K562 (cell line): ENCODE measurements at regions not wholly inside any gene's neighbourhood (a gene's known extent, or its start where the extent isn't known, plus 50 kb on each side); places are given as distances from the start of the nearest gene placed in this dataset.

Source experiments
- ATAC-seq: fragments of 200-7000 bp; cut with Tn5 transposase; 3 replicates; pipeline ENCODE4 v1.9.1; 2020; ENCODE audit warnings: moderate library complexity
- BruUV-seq: library from RNA; stranded (reverse); fragments of 400-500 nt; replicated peaks from 2 replicates; lab custom pipeline; 2021; lab: Mats Ljungman, UMichigan
- CTCF ChIA-PET: fragments of 300-600 bp; formaldehyde crosslinking; extraction: SDS; loops from one replicate; lab custom pipeline; 2021; ENCODE audit warnings: low intra/inter-chr PET ratio; lab: Yijun Ruan, JAX
- POLR2A ChIA-PET: fragments of 300-600, 350-650 bp; sonication (Branson Sonifier 250); formaldehyde crosslinking; extraction: SDS; loops from one replicate; lab custom pipeline; 2021; ENCODE audit warnings: antibody characterized with exemption, inconsistent platforms; lab: Yijun Ruan, JAX
- DNase-seq, 4 experiments: peaks; one replicate each; pipeline versions ENCODE4 v3.0.0 to v3.0.0-alpha.2; 2011 to 2018; ENCODE audit warnings: low spot score in 3 of 4, mixed read lengths in 3 of 4; ENCODE audit errors: extremely low read depth in 1 of 4
- FAIRE-seq: peaks from 2 replicates; lab custom pipeline; 2011; peaks lifted over from hg19 to GRCh38; lab: Jason Lieb, UNC
- H2AFZ ChIP-seq: 2 replicates; pipeline ENCODE4 v1.6.0; 2011; ENCODE audit warnings: low read depth, low read length, control low read depth, inconsistent platforms
- H3K27ac ChIP-seq: fragments of 200-600 bp; 3 replicates; pipeline ENCODE4 v1.8.0; 2011; ENCODE audit warnings: low read depth, mild to moderate bottlenecking, control low read depth, inconsistent platforms, low read length, moderate library complexity, mixed read lengths; ENCODE audit errors: extremely low read depth
- H3K27me3 ChIP-seq, 2 experiments: fragments of 300-600 bp in 1 of 2; 2 replicates in 1 of 2; 3 replicates in 1 of 2; pipeline versions ENCODE4 v1.6.0 to v1.8.0; 2011; ENCODE audit warnings: inconsistent platforms in 2 of 2, low read length in 2 of 2, mild to moderate bottlenecking in 1 of 2, mixed read lengths in 1 of 2, moderate library complexity in 1 of 2; ENCODE audit not compliant: control insufficient read depth in 2 of 2, insufficient read depth in 2 of 2
- H3K36me3 ChIP-seq: fragments of 300-600 bp; 3 replicates; pipeline ENCODE4 v1.8.0; 2011; ENCODE audit warnings: mild to moderate bottlenecking, low read length, inconsistent platforms; ENCODE audit not compliant: control insufficient read depth, insufficient read depth
- H3K4me1 ChIP-seq, 2 experiments: fragments of 200-600 bp in 1 of 2; replicated peaks in 1 of 2; 2 replicates in 1 of 2; 3 replicates in 1 of 2; pipeline versions ENCODE4 v1.5.1 to v1.8.0; 2011; ENCODE audit warnings: inconsistent platforms in 2 of 2, low read length in 2 of 2, mild to moderate bottlenecking in 1 of 2, mixed read lengths in 1 of 2, moderate library complexity in 1 of 2; ENCODE audit not compliant: control insufficient read depth in 2 of 2, insufficient read depth in 2 of 2
- H3K4me2 ChIP-seq: 2 replicates; pipeline ENCODE4 v1.6.1; 2011; ENCODE audit warnings: low read length, control low read depth, inconsistent platforms, mixed read lengths; ENCODE audit not compliant: insufficient read depth
- H3K4me3 ChIP-seq: fragments of 200-600 bp; sonication (generic), shearing (Covaris generic); 2 replicates; pipeline ENCODE4 v1.5.1; 2016; ENCODE audit warnings: control low read depth, inconsistent platforms
- H3K79me2 ChIP-seq: fragments of 200-600 bp; 3 replicates; pipeline ENCODE4 v1.8.0; 2011; ENCODE audit warnings: low read length, inconsistent platforms; ENCODE audit not compliant: control insufficient read depth, insufficient read depth
- H3K9ac ChIP-seq, 2 experiments: 2 replicates each; pipeline versions ENCODE4 v1.6.0 to v1.6.1; 2011; ENCODE audit warnings: low read depth in 2 of 2, low read length in 2 of 2, control low read depth in 1 of 2, inconsistent platforms in 1 of 2, mild to moderate bottlenecking in 1 of 2, mixed read lengths in 1 of 2; ENCODE audit not compliant: insufficient read depth in 1 of 2
- H3K9me1 ChIP-seq: one replicate; pipeline ENCODE4 v1.6.0; 2011; ENCODE audit warnings: inconsistent platforms, mild to moderate bottlenecking, low read length, moderate library complexity; ENCODE audit not compliant: control insufficient read depth, insufficient read depth
- H3K9me3 ChIP-seq: replicated peaks from 2 replicates; pipeline ENCODE4 v1.5.1; 2011; ENCODE audit warnings: low read depth, low read length, inconsistent platforms; ENCODE audit not compliant: control insufficient read depth, insufficient read depth
- H4K20me1 ChIP-seq: replicated peaks from 2 replicates; pipeline ENCODE4 v1.6.1; 2011; ENCODE audit warnings: low read length, inconsistent platforms, mixed read lengths; ENCODE audit not compliant: control insufficient read depth, insufficient read depth
- CBX3 ChIP-seq, 2 experiments: IDR thresholded peaks; 1 replicate in 1 of 2; 2 replicates in 1 of 2; pipeline ENCODE4 v1.6.1; 2012; ENCODE audit warnings: inconsistent platforms in 2 of 2, low read length in 2 of 2, borderline replicate concordance in 1 of 2, control low read depth in 1 of 2
- ELF1 ChIP-seq: fragments of 200-800 bp; sonication (Bioruptor generic); IDR thresholded peaks from 2 replicates; pipeline ENCODE4 v1.6.1; 2016; ENCODE audit warnings: missing genetic modification characterization, missing compliant biosample characterization
- FIP1L1 ChIP-seq: fragments of 200-400 bp; formaldehyde crosslinking; IDR thresholded peaks from 2 replicates; pipeline ENCODE4 v1.6.1; 2018; ENCODE audit warnings: mild to moderate bottlenecking, low read depth, low read length; ENCODE audit not compliant: poor library complexity, severe bottlenecking
- PHF8 ChIP-seq: fragments of 200-600 bp; sonication (generic); IDR thresholded peaks from 2 replicates; pipeline ENCODE4 v1.6.1; 2012; ENCODE audit warnings: mixed run types, mild to moderate bottlenecking, inconsistent platforms, low read length, moderate library complexity, borderline replicate concordance
- U2AF1 ChIP-seq: fragments of 200-400 bp; formaldehyde crosslinking; optimal IDR thresholded peaks from 2 replicates; pipeline ENCODE3; 2017; ENCODE audit warnings: mild to moderate bottlenecking, low read depth, low read length, moderate library complexity
- WGBS: fragments of 100-300 bp; shearing (Covaris generic); methylation state at CpG from one replicate; pipeline ENCODE4 v1.1.6; 2016; ENCODE audit warnings: low coverage, mixed read lengths; ENCODE audit not compliant: insufficient coverage; ENCODE audit errors: missing lambda C conversion rate; 5-methylcytosine and 5-hydroxymethylcytosine counted together
- in situ Hi-C: fragments of 300-500 bp; cut with MboI; formaldehyde crosslinking; loops from 4 replicates; pipeline ENCODE4 v1.15.0; 2018; ENCODE audit warnings: inconsistent platforms, mixed read lengths
- intact Hi-C: fragments of 100-400 bp; cut with micrococcal nuclease; formaldehyde crosslinking; loops from 2 replicates; pipeline ENCODE4 v1.14.2; 2022
- TF ChIP-seq, protein P1 (sequence below): sonication (generic); formaldehyde crosslinking; IDR thresholded peaks from 2 replicates; pipeline ENCODE4 v1.5.0; 2020; ENCODE audit warnings: missing genetic modification reagents
- TF ChIP-seq, protein P2 (sequence below): fragments of 450-650 bp; IDR thresholded peaks from 2 replicates; pipeline ENCODE4 v1.6.1; 2018; ENCODE audit warnings: mild to moderate bottlenecking, low read depth; ENCODE audit not compliant: partially characterized antibody
- TF ChIP-seq, protein P3 (sequence below): fragments of 200-400 bp; formaldehyde crosslinking; IDR thresholded peaks from 2 replicates; pipeline ENCODE4 v1.6.1; 2017; ENCODE audit warnings: mild to moderate bottlenecking, low read depth, low read length, moderate library complexity
- TF ChIP-seq, protein P4 (sequence below): fragments of 250-450 bp; sonication (Bioruptor Pico); IDR thresholded peaks from 2 replicates; pipeline ENCODE4 v1.8.0; 2021; ENCODE audit warnings: moderate library complexity, mild to moderate bottlenecking, inconsistent platforms
- TF ChIP-seq, protein P5 (sequence below): fragments of 450-650 bp; IDR thresholded peaks from 2 replicates; pipeline ENCODE4 v1.7.1; 2018; ENCODE audit warnings: mild to moderate bottlenecking, low read depth; ENCODE audit not compliant: partially characterized antibody

DNA sequence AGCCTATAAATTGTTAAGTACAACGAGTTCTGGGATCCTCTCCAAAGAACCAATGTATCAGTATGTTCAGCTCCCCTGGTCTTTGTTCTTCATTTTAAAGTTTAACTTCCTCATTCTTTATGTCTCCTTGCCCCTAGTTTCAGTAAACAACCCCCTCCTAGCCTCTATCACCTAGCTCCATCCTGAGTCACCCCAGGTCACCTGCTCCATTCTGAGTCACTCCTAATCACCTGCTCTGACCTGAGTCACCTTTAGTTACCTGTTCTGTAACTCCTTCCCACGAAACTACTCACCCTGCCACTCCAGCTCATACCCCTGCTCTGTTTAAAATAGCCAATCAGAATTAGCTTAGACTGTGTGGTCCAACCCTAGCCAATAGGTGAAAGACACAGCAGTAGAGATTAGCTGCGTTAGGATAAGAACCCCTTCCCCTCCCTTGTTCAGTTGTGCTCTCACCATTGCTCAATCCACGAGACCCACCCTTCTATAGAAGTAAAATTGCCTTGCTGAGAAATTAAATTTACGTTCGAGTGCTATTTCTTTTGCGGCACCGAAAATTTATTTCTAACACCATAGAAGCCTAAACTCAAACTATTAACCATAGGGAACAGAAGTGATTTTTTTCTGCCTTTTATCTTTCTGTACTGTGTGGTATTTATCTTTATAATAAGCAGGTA is 245.0 kb upstream of the ADAMTS9 start:
- no peak overlapping the region for H3K27ac ChIP-seq
- H3K9ac ChIP-seq, result no peak overlapping the region
- H3K9me3 ChIP-seq, result peaks cover 2% of the 10 kb centered on the region; the same call in 1 of the 2 replicates
- intact Hi-C loops (no loop called here), in situ Hi-C loops (no loop called here)
- BruUV-seq, result no TSS peak
- POLR2A ChIA-PET, result no interaction called here
- peaks cover 0 to 4% of the 10 kb centered on the region in 2 experiments; a peak in 1 of 5 replicates for H3K4me1 ChIP-seq
- no peak for ATAC-seq
- H4K20me1 ChIP-seq, result no peaks in the 10 kb centered on the region
- no peak overlapping the region for H3K4me2 ChIP-seq
- H2AFZ ChIP-seq, result no peak overlapping the region
- 45% methylated on average over 8 of the region's 8 CpGs for WGBS
- no peaks in the 10 kb centered on the region for H3K9me1 ChIP-seq
- no peaks in the 10 kb centered on the region for H3K36me3 ChIP-seq
- H3K27me3 ChIP-seq, result no peaks in the 10 kb centered on the region
- no peaks in the 10 kb centered on the region for H3K79me2 ChIP-seq
- no peak for DNase-seq
- CTCF ChIA-PET, result no interaction called here
- no peak for FAIRE-seq
- no peak overlapping the region for H3K4me3 ChIP-seq
- no peak for TF ChIP-seq U2AF1
- TF ChIP-seq, protein P1, sequence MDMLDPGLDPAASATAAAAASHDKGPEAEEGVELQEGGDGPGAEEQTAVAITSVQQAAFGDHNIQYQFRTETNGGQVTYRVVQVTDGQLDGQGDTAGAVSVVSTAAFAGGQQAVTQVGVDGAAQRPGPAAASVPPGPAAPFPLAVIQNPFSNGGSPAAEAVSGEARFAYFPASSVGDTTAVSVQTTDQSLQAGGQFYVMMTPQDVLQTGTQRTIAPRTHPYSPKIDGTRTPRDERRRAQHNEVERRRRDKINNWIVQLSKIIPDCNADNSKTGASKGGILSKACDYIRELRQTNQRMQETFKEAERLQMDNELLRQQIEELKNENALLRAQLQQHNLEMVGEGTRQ (CRISPR knock-in tag), result no peak
- TF ChIP-seq, protein P2, sequence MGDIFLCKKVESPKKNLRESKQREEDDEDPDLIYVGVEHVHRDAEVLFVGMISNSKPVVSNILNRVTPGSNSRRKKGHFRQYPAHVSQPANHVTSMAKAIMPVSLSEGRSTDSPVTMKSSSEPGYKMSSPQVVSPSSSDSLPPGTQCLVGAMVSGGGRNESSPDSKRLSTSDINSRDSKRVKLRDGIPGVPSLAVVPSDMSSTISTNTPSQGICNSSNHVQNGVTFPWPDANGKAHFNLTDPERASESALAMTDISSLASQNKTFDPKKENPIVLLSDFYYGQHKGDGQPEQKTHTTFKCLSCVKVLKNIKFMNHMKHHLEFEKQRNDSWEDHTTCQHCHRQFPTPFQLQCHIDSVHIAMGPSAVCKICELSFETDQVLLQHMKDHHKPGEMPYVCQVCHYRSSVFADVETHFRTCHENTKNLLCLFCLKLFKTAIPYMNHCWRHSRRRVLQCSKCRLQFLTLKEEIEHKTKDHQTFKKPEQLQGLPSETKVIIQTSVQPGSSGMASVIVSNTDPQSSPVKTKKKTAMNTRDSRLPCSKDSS, result peak; percentile 67
- TF ChIP-seq, protein P3, sequence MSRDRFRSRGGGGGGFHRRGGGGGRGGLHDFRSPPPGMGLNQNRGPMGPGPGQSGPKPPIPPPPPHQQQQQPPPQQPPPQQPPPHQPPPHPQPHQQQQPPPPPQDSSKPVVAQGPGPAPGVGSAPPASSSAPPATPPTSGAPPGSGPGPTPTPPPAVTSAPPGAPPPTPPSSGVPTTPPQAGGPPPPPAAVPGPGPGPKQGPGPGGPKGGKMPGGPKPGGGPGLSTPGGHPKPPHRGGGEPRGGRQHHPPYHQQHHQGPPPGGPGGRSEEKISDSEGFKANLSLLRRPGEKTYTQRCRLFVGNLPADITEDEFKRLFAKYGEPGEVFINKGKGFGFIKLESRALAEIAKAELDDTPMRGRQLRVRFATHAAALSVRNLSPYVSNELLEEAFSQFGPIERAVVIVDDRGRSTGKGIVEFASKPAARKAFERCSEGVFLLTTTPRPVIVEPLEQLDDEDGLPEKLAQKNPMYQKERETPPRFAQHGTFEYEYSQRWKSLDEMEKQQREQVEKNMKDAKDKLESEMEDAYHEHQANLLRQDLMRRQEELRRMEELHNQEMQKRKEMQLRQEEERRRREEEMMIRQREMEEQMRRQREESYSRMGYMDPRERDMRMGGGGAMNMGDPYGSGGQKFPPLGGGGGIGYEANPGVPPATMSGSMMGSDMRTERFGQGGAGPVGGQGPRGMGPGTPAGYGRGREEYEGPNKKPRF, result no peak
- TF ChIP-seq FIP1L1, result no peak
- no peak for TF ChIP-seq ELF1 (tag)
- TF ChIP-seq, protein P4, sequence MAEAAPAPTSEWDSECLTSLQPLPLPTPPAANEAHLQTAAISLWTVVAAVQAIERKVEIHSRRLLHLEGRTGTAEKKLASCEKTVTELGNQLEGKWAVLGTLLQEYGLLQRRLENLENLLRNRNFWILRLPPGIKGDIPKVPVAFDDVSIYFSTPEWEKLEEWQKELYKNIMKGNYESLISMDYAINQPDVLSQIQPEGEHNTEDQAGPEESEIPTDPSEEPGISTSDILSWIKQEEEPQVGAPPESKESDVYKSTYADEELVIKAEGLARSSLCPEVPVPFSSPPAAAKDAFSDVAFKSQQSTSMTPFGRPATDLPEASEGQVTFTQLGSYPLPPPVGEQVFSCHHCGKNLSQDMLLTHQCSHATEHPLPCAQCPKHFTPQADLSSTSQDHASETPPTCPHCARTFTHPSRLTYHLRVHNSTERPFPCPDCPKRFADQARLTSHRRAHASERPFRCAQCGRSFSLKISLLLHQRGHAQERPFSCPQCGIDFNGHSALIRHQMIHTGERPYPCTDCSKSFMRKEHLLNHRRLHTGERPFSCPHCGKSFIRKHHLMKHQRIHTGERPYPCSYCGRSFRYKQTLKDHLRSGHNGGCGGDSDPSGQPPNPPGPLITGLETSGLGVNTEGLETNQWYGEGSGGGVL (CRISPR knock-in tag), result no peak
- TF ChIP-seq, protein P5, sequence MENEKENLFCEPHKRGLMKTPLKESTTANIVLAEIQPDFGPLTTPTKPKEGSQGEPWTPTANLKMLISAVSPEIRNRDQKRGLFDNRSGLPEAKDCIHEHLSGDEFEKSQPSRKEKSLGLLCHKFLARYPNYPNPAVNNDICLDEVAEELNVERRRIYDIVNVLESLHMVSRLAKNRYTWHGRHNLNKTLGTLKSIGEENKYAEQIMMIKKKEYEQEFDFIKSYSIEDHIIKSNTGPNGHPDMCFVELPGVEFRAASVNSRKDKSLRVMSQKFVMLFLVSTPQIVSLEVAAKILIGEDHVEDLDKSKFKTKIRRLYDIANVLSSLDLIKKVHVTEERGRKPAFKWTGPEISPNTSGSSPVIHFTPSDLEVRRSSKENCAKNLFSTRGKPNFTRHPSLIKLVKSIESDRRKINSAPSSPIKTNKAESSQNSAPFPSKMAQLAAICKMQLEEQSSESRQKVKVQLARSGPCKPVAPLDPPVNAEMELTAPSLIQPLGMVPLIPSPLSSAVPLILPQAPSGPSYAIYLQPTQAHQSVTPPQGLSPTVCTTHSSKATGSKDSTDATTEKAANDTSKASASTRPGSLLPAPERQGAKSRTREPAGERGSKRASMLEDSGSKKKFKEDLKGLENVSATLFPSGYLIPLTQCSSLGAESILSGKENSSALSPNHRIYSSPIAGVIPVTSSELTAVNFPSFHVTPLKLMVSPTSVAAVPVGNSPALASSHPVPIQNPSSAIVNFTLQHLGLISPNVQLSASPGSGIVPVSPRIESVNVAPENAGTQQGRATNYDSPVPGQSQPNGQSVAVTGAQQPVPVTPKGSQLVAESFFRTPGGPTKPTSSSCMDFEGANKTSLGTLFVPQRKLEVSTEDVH, result no peak
- TF ChIP-seq CBX3 (IDR thresholded peaks at IDR 0.05; ENCODE audit: borderline replicate concordance in 1 of 2, low read length in 2 of 2), result peak in 1 of 2 experiments; percentile 73; a peak in 1 of 3 replicates
- no peak for TF ChIP-seq PHF8
